WTC11 (cell line): ENCODE measurements at regions not wholly inside any gene's neighbourhood (a gene's known extent, or its start where the extent isn't known, plus 50 kb on each side); places are given as distances from the start of the nearest gene placed in this dataset.

Source experiments
- ATAC-seq: fragments of 200-7000 bp; cut with Tn5 transposase; 2 replicates; pipeline ENCODE4 v1.10.0; 2021; ENCODE audit warnings: mild to moderate bottlenecking, moderate library complexity
- CTCF ChIA-PET: fragments of 300-600 bp; sonication (Branson Sonifier 250); formaldehyde crosslinking; loops from one replicate; lab custom pipeline; 2021; ENCODE audit warnings: antibody characterized with exemption; lab: Charles Lee
- POLR2A ChIA-PET: fragments of 350-600 bp; sonication (Branson Sonifier 250); formaldehyde crosslinking; loops from one replicate; lab custom pipeline; 2021; ENCODE audit warnings: antibody characterized with exemption; lab: Charles Lee
- DNase-seq: peaks from one replicate; pipeline ENCODE4 v3.0.0; 2021; ENCODE audit warnings: low spot score
- H3K27ac Mint-ChIP-seq: 2 replicates; pipeline ENCODE4 v1.8.0; 2021; ENCODE audit warnings: mixed read lengths
- H3K27me3 Mint-ChIP-seq: 2 replicates; pipeline ENCODE4 v1.8.0; 2021; ENCODE audit warnings: low read depth, mild to moderate bottlenecking, moderate library complexity, mixed read lengths
- H3K36me3 Mint-ChIP-seq: 2 replicates; pipeline ENCODE4 v1.8.0; 2021; ENCODE audit warnings: mixed read lengths
- H3K4me1 Mint-ChIP-seq: 2 replicates; pipeline ENCODE4 v1.8.0; 2022; ENCODE audit warnings: mixed read lengths
- H3K4me3 Mint-ChIP-seq: 2 replicates; pipeline ENCODE4 v1.8.0; 2021; ENCODE audit warnings: mild to moderate bottlenecking, moderate library complexity, mixed read lengths
- H3K9me3 Mint-ChIP-seq: 2 replicates; pipeline ENCODE4 v1.8.0; 2021; ENCODE audit warnings: mixed read lengths
- ATF1 ChIP-seq: sonication (generic); formaldehyde crosslinking; IDR thresholded peaks from 2 replicates; pipeline ENCODE4 v1.8.1; 2023; ENCODE audit warnings: mild to moderate bottlenecking, moderate library complexity, missing genetic modification reagents
- CREB1 ChIP-seq: sonication (generic); formaldehyde crosslinking; IDR thresholded peaks from 2 replicates; pipeline ENCODE4 v1.8.0; 2023; ENCODE audit warnings: mild to moderate bottlenecking, missing genetic modification reagents
- CREM ChIP-seq: sonication (generic); formaldehyde crosslinking; IDR thresholded peaks from 2 replicates; pipeline ENCODE4 v1.8.1; 2022; ENCODE audit warnings: mild to moderate bottlenecking, missing genetic modification reagents, moderate library complexity
- GABPB1 ChIP-seq: sonication (generic); formaldehyde crosslinking; IDR thresholded peaks from 2 replicates; pipeline ENCODE4 v1.8.1; 2023; ENCODE audit warnings: mild to moderate bottlenecking, missing genetic modification reagents
- IRF2 ChIP-seq: sonication (generic); formaldehyde crosslinking; IDR thresholded peaks from 2 replicates; pipeline ENCODE4 v1.8.0; 2022; ENCODE audit warnings: low read depth, missing genetic modification reagents, borderline replicate concordance
- JAZF1 ChIP-seq: fragments of 250-450 bp; sonication (Bioruptor Pico); IDR thresholded peaks from 2 replicates; pipeline ENCODE4 v1.9.0; 2021; ENCODE audit warnings: moderate library complexity, mild to moderate bottlenecking, inconsistent platforms
- NR3C1 ChIP-seq: sonication (generic); formaldehyde crosslinking; conservative IDR thresholded peaks from 2 replicates; pipeline ENCODE4 v1.8.1; 2023; ENCODE audit warnings: low read depth, mild to moderate bottlenecking, missing genetic modification reagents
- OVOL2 ChIP-seq: fragments of 250-450 bp; sonication (Bioruptor Pico); IDR thresholded peaks from 2 replicates; pipeline ENCODE4 v1.9.0; 2021; ENCODE audit warnings: mild to moderate bottlenecking, borderline replicate concordance
- RELA ChIP-seq: sonication (generic); formaldehyde crosslinking; IDR thresholded peaks from 2 replicates; pipeline ENCODE4 v1.8.1; 2022; ENCODE audit warnings: missing genetic modification reagents, mild to moderate bottlenecking, borderline replicate concordance
- RORB ChIP-seq: fragments of 250-450 bp; sonication (Bioruptor Pico); IDR thresholded peaks from 2 replicates; pipeline ENCODE4 v1.9.0; 2021; ENCODE audit warnings: mild to moderate bottlenecking
- TEAD4 ChIP-seq: sonication (generic); formaldehyde crosslinking; IDR thresholded peaks from 2 replicates; pipeline ENCODE4 v1.8.0; 2022; ENCODE audit warnings: mild to moderate bottlenecking, missing genetic modification reagents
- TP53 ChIP-seq: sonication (generic); formaldehyde crosslinking; IDR thresholded peaks from 2 replicates; pipeline ENCODE4 v1.8.1; 2023; ENCODE audit warnings: mild to moderate bottlenecking, missing genetic modification reagents
- ZNF232 ChIP-seq: sonication (generic); formaldehyde crosslinking; IDR thresholded peaks from 2 replicates; pipeline ENCODE4 v1.8.0; 2022; ENCODE audit warnings: mild to moderate bottlenecking, missing genetic modification reagents
- ZNF416 ChIP-seq: fragments of 250-450 bp; sonication (Bioruptor Pico); IDR thresholded peaks from 2 replicates; pipeline ENCODE4 v1.9.0; 2021; ENCODE audit warnings: mild to moderate bottlenecking, inconsistent platforms
- ZNF423 ChIP-seq: fragments of 250-450 bp; sonication (Bioruptor Pico); IDR thresholded peaks from 2 replicates; pipeline ENCODE4 v2.1.2; 2022; ENCODE audit warnings: mild to moderate bottlenecking, moderate library complexity
- TF ChIP-seq, protein P1 (sequence below): sonication (generic); formaldehyde crosslinking; conservative IDR thresholded peaks from 2 replicates; pipeline ENCODE4 v1.8.1; 2022; ENCODE audit warnings: mild to moderate bottlenecking, missing genetic modification reagents
- TF ChIP-seq, protein P2 (sequence below): sonication (generic); formaldehyde crosslinking; IDR thresholded peaks from 2 replicates; pipeline ENCODE4 v1.8.1; 2023; ENCODE audit warnings: mild to moderate bottlenecking, missing genetic modification reagents, moderate library complexity
- TF ChIP-seq, protein P3 (sequence below): fragments of 250-450 bp; sonication (Bioruptor Pico); IDR thresholded peaks from 2 replicates; pipeline ENCODE4 v1.9.0; 2021; ENCODE audit warnings: mild to moderate bottlenecking
- TF ChIP-seq, protein P4 (sequence below): sonication (generic); formaldehyde crosslinking; IDR thresholded peaks from 2 replicates; pipeline ENCODE4 v1.8.1; 2023; ENCODE audit warnings: mild to moderate bottlenecking, missing genetic modification reagents, moderate library complexity
- TF ChIP-seq, protein P5 (sequence below): sonication (generic); formaldehyde crosslinking; IDR thresholded peaks from 2 replicates; pipeline ENCODE4 v1.8.0; 2022; ENCODE audit warnings: mild to moderate bottlenecking, missing genetic modification reagents
- TF ChIP-seq, protein P6 (sequence below): fragments of 250-450 bp; sonication (Bioruptor Pico); IDR thresholded peaks from 2 replicates; pipeline ENCODE4 v2.1.2; 2022; ENCODE audit warnings: mild to moderate bottlenecking, moderate library complexity
- TF ChIP-seq, protein P7 (sequence below): sonication (generic); formaldehyde crosslinking; IDR thresholded peaks from 2 replicates; pipeline ENCODE4 v1.8.1; 2022; ENCODE audit warnings: mild to moderate bottlenecking, missing genetic modification reagents, moderate library complexity, borderline replicate concordance
- TF ChIP-seq, protein P8 (sequence below): fragments of 250-450 bp; sonication (Bioruptor Pico); IDR thresholded peaks from 2 replicates; pipeline ENCODE4 v1.9.0; 2021; ENCODE audit warnings: moderate library complexity, mild to moderate bottlenecking, inconsistent platforms, borderline replicate concordance
- TF ChIP-seq, protein P9 (sequence below): sonication (generic); formaldehyde crosslinking; IDR thresholded peaks from 2 replicates; pipeline ENCODE4 v1.8.1; 2022; ENCODE audit warnings: low read depth, mild to moderate bottlenecking, moderate library complexity, missing genetic modification reagents, borderline replicate concordance

DNA sequence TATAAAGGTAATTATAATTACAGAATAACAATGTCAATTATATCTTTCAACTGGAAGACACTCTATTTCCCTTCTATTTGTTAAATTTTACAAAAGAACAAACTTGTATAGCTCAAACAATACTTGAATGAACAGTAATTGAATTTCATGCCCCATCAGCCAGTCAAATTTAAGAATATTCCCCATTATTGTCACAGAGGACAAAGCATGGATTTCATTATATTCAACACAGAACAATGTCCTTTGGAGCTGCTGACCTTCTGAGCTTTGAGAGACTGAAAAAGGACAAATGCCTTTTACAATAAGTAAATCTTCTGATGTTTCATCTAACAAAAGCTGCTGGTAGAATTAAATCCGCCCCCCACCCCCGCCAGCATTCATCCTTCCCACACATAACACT, 187.5 kb upstream of the MC4R start:
- H3K27me3 Mint-ChIP-seq = no peaks in the 10 kb centered on the region
- TF ChIP-seq OVOL2 (no peak), RORB (CRISPR knock-in tag) (no peak), GABPB1 (CRISPR knock-in tag) (no peak), RELA (no peak), ZNF232 (no peak), TEAD4 (CRISPR knock-in tag) (no peak), CREB1 (CRISPR knock-in tag) (no peak), ATF1 (CRISPR knock-in tag) (no peak), ZNF416 (CRISPR knock-in tag) (no peak)
- TF ChIP-seq, protein P1, sequence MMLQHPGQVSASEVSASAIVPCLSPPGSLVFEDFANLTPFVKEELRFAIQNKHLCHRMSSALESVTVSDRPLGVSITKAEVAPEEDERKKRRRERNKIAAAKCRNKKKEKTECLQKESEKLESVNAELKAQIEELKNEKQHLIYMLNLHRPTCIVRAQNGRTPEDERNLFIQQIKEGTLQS (CRISPR knock-in tag) = no peak
- TF ChIP-seq, protein P2, sequence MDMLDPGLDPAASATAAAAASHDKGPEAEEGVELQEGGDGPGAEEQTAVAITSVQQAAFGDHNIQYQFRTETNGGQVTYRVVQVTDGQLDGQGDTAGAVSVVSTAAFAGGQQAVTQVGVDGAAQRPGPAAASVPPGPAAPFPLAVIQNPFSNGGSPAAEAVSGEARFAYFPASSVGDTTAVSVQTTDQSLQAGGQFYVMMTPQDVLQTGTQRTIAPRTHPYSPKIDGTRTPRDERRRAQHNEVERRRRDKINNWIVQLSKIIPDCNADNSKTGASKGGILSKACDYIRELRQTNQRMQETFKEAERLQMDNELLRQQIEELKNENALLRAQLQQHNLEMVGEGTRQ (CRISPR knock-in tag) = no peak
- TF ChIP-seq, protein P3, sequence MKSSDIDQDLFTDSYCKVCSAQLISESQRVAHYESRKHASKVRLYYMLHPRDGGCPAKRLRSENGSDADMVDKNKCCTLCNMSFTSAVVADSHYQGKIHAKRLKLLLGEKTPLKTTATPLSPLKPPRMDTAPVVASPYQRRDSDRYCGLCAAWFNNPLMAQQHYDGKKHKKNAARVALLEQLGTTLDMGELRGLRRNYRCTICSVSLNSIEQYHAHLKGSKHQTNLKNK (CRISPR knock-in tag) = no peak
- TF ChIP-seq, protein P4, sequence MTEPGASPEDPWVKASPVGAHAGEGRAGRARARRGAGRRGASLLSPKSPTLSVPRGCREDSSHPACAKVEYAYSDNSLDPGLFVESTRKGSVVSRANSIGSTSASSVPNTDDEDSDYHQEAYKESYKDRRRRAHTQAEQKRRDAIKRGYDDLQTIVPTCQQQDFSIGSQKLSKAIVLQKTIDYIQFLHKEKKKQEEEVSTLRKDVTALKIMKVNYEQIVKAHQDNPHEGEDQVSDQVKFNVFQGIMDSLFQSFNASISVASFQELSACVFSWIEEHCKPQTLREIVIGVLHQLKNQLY = no peak
- TF ChIP-seq, protein P5, sequence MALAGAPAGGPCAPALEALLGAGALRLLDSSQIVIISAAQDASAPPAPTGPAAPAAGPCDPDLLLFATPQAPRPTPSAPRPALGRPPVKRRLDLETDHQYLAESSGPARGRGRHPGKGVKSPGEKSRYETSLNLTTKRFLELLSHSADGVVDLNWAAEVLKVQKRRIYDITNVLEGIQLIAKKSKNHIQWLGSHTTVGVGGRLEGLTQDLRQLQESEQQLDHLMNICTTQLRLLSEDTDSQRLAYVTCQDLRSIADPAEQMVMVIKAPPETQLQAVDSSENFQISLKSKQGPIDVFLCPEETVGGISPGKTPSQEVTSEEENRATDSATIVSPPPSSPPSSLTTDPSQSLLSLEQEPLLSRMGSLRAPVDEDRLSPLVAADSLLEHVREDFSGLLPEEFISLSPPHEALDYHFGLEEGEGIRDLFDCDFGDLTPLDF (CRISPR knock-in tag) = no peak
- ATAC-seq (no peak), DNase-seq (no peak)
- ChIA-PET POLR2A (no interaction called here), CTCF (interaction anchor here (0.9 to 1.3 kb wide), 2 partner anchors 149 to 566 kb away, joined by 3 read pairs; no protein-coding TSS in a partner anchor)
- H3K4me1 Mint-ChIP-seq = peaks cover 8% of the 10 kb centered on the region
- H3K27ac Mint-ChIP-seq = no peak overlapping the region
- peaks cover 3% of the 10 kb centered on the region; the same call in 1 of the 2 replicates for H3K9me3 Mint-ChIP-seq
- no peaks in the 10 kb centered on the region for H3K36me3 Mint-ChIP-seq
- no peak overlapping the region for H3K4me3 Mint-ChIP-seq

DNA sequence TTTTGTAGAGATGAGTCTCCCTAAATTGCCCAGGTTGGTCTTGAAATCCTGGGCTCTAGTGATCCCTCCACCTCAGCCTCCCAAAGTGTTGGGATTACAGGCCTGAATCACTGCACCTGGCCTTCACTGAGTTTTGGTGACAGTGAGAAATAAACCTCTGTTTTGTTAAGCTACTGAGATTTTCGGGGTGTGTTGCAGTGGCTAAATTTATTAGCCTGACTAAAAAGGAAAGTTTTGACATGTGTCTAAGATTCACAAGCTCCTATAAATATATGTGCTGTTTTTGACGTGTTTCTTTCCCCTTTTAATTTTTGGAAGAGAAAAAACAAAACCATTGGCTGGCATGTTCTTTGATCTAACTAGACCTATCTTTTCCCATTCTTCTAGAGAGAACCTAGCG, 190.5 kb upstream of the MC4R start:
- H3K4me3 Mint-ChIP-seq = no peak overlapping the region
- DNase-seq = no peak
- H3K27ac Mint-ChIP-seq = no peak overlapping the region
- peaks cover 8% of the 10 kb centered on the region for H3K4me1 Mint-ChIP-seq
- no peaks in the 10 kb centered on the region for H3K27me3 Mint-ChIP-seq
- ChIA-PET CTCF (no interaction called here), POLR2A (no interaction called here)
- TF ChIP-seq NR3C1 (CRISPR knock-in tag) = no peak
- no peak for TF ChIP-seq CREM (CRISPR knock-in tag)
- TF ChIP-seq, protein P3 (CRISPR knock-in tag) = no peak
- no peak for TF ChIP-seq IRF2 (CRISPR knock-in tag)
- no peak for TF ChIP-seq RELA
- TF ChIP-seq, protein P6, sequence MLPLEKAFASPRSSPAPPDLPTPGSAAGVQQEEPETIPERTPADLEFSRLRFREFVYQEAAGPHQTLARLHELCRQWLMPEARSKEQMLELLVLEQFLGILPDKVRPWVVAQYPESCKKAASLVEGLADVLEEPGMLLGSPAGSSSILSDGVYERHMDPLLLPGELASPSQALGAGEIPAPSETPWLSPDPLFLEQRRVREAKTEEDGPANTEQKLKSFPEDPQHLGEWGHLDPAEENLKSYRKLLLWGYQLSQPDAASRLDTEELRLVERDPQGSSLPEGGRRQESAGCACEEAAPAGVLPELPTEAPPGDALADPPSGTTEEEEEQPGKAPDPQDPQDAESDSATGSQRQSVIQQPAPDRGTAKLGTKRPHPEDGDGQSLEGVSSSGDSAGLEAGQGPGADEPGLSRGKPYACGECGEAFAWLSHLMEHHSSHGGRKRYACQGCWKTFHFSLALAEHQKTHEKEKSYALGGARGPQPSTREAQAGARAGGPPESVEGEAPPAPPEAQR (CRISPR knock-in tag) = no peak
- TF ChIP-seq JAZF1 (CRISPR knock-in tag) = no peak
- TF ChIP-seq, protein P7, sequence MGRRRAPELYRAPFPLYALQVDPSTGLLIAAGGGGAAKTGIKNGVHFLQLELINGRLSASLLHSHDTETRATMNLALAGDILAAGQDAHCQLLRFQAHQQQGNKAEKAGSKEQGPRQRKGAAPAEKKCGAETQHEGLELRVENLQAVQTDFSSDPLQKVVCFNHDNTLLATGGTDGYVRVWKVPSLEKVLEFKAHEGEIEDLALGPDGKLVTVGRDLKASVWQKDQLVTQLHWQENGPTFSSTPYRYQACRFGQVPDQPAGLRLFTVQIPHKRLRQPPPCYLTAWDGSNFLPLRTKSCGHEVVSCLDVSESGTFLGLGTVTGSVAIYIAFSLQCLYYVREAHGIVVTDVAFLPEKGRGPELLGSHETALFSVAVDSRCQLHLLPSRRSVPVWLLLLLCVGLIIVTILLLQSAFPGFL (CRISPR knock-in tag) = no peak
- TF ChIP-seq, protein P8, sequence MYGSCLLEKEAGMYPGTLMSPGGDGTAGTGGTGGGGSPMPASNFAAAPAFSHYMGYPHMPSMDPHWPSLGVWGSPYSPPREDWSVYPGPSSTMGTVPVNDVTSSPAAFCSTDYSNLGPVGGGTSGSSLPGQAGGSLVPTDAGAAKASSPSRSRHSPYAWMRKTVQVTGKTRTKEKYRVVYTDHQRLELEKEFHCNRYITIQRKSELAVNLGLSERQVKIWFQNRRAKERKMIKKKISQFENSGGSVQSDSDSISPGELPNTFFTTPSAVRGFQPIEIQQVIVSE = no peak
- TF ChIP-seq, protein P9, sequence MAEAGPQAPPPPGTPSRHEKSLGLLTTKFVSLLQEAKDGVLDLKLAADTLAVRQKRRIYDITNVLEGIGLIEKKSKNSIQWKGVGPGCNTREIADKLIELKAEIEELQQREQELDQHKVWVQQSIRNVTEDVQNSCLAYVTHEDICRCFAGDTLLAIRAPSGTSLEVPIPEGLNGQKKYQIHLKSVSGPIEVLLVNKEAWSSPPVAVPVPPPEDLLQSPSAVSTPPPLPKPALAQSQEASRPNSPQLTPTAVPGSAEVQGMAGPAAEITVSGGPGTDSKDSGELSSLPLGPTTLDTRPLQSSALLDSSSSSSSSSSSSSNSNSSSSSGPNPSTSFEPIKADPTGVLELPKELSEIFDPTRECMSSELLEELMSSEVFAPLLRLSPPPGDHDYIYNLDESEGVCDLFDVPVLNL (CRISPR knock-in tag) = no peak
- TF ChIP-seq RORB (CRISPR knock-in tag) = no peak
- no peak for TF ChIP-seq ZNF423 (CRISPR knock-in tag)
- TF ChIP-seq TP53 (CRISPR knock-in tag) = no peak
- no peaks in the 10 kb centered on the region for H3K9me3 Mint-ChIP-seq
- ATAC-seq = no peak
- no peaks in the 10 kb centered on the region for H3K36me3 Mint-ChIP-seq
